ENCODE measurements at regions not wholly inside any gene's neighbourhood (a gene's known extent, or its start where the extent isn't known, plus 50 kb on each side); places are given as distances from the start of the nearest gene placed in this dataset.

DNA sequence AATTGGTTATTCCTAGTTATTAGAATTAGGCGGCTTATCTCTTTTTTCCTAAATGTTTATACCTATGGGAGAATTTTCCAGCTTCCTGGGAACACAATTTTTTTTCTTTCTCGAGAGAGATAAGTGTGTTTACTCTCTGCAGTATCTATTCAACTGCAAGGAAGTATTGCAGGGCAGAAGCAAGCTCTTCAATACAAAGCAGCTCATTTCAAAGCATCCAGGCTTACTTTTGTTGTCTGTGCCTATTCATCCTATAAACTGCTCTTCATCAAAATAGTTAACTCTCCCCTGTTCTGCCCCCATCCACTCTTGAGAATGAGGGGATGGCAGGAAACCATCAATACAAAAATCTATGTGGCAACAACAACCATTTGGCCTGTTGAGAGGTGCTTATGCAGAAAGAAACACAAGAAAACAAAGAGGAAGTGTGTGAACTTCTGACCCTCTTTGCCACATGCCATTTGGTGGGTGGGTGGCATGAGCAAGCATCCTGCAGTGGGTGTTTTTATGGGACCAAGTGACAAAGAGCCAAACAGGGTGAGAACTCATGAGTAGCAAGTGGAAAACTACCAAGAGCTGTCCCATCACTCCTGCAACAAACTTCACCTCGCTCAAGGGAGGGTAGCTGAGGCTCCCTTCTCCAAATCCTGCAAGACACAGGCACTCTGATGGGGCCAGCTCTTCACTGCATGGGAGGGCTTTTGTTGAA is 50.6 kb upstream of the MRPS6 start:
- H3K27ac ChIP-seq: no peak overlapping the region
- no peak for DNase-seq (ENCODE audit: low read depth, low spot score)

DNA sequence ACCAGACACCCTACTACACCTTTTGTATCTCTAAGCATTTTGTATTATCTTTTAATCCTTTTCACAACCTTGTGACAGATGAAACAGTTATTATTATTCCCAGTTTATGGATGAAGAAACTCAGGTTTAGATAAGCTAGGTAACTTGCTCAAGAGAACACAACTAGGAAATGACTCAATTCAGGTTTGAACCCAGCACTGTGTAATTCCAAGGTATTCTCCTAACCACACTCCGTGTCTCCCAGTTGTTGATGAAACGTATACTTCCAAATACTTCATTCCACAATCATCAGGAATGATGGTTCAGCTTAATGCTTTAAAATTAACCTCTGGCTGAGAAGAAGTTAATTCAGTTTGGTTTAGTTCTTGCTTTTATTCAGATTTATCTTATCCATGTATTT is 51.7 kb upstream of the MRPS6 start:
- H3K27ac ChIP-seq: no peak overlapping the region
- no peak for DNase-seq (ENCODE audit: low read depth, low spot score)

DNA sequence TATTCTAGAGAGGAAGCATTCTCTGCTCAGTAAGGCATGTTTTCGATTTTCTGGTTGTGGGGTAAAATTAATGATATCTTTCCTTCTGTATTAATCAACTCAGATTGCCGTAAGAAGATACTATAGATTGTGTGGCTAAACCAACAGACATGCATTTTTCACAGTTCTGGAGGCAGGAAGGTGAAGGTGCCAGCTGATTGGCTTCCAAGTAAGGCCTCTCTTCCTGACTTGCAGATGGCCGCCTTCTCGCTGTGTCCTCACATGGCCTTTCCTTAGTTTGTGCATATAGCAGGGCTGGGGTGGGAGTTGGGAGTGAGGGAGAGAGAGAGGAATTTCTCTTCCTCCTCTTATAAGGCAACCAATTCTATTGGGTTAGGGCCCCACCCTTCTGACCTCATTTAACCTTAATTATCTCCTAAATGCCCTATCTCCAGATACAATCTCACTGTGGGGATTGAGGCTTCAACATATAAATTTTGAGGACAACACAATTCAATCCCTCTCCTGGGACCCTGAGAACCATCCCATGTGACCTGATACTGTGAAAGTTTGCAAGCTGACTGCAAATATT is 52.3 kb upstream of the MRPS6 start:
- DNase-seq (ENCODE audit: low read depth, low spot score): no peak
- H3K27ac ChIP-seq: no peak overlapping the region

DNA sequence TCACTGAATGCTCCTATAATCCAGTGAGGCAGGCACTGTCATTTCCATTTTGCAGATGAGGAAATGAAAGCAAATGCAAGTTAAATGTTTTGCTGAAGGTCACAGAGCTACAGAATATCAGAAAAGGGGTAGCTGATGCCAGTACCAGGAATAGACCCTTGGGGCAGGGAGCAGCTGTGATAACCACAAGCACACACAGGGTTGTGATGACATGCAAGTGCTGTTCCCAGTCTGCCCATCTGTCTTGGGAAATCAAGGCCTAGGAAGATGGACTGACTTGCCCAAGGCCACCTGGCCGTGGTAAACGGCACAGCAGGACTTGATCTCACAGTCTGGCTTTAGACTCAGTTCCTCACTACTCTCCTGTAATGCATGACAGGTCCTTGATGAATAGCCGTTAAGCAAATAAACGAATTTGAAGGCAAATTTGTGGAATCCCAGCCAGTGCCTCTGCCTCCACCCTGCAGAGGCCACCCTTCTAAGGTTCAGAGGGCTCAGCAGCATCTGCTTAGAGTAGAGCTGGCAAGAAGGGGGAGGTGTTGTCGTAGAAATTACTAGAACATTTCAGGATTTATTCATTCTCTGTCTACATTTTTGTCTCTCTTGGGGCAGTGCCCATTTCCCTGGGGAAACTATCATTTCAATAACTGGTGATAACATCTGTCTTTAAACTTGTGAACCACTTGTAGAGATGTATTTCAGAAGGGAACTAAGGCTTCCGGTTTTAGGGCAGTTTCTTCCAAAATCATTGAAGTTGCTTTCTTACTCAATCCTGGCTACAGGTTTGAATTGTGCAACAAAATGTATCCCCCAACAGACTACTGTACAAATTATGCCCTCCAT is 53.2 kb upstream of the MRPS6 start:
- no peak for DNase-seq (ENCODE audit: low read depth, low spot score)
- no peak overlapping the region for H3K27ac ChIP-seq

DNA sequence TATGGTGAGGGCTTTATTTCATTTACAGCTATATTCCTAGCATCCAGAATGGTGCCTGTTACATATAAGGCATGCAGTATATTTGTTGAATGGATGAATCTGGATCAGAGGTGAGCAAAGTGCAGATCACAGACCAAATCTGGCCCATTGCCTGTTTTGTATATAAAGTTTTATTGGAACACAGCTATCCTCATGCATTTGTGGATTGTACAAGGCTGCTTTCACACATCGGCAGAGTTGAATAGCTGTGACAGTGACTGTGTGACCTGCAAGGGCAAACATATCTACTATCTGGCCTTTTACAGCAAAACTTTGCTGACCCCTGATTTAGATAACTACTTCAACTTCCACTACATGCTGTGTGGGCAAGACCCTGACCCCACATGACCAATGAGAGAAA is 54.0 kb upstream of the MRPS6 start:
- no peak for DNase-seq (ENCODE audit: low read depth, low spot score)
- H3K27ac ChIP-seq: no peak overlapping the region

DNA sequence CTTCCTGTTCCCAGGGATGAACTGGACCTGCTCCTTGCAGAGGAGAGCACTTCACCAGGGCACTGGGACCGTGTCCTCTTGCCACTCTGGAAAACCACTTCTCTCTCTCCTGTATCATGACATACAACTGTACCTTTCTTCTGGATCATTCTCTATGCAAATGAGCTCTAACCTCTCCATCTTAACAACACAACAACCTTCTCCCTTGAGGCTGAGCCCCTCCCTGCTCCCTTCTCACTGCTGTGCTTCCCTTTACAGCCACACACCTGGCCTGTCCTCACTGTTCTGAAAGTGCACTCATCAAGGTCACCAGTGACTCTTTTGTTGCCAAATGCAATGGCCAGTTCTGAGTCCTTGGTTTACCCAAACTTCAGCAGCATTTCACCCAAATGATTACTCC is 54.5 kb upstream of the MRPS6 start:
- no peak overlapping the region for H3K27ac ChIP-seq
- no peak for DNase-seq (ENCODE audit: low read depth, low spot score)

DNA sequence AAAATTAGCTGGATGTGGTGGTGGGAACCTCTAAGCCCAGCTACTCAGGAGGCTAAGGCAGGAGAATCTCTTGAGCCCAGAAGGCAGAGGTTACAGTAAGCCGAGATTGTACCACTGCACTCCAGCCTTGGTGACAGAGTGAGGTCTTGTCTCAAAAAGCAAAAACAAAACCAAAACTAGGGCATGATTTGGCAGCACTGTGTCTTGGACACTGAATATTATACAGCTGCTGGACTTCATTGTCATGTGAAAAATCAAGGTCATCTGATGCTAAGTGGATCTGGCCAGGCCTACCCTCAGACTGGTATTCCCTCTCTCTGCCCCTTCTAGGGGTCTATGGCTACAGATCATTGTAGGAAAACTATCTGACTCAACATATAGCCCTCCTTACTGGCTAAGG is 55.2 kb upstream of the MRPS6 start:
- no peak overlapping the region for H3K27ac ChIP-seq
- DNase-seq (ENCODE audit: low read depth, low spot score): no peak

DNA sequence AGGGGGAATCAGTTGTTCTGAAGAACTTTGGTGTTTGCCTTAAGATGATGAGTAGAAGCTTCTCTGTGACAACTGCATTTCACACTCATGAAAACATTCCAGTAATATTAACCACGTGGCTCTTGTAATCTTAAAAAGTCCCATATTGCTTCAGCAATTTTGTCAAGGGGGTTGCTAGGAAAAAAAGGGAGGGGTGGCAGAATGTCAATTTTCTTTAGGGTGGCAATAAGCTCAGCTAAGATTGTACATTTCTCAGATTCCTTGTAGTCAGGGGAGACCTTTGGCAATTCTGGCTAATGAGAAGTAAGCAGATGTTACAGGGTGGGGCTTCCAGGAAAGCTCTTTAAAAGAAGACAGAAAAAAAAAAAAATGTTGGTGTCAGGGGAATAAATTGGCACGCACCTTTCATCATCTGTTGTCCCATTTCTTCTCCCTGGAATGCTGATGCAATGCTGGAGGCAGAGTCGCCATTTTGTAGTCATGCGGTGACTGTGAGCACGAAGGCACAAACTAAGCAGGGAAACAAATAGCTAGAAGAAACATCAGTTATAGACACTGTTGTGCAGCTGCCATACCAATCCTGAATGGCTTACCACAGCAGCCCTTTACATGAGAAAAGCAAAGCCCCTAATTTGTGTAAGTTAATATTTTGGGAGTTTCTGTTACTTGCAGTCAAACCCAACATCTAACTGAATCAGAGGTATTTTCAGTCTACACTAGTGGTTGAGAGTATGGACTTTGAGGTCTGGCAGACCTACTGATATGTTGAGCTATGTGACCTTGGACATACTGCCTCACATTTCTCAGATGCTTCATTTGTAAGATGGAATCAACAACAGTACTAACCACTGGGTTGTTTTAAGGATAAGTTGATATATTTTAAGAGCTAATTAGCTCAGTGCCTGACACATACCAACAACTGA is 56.1 kb upstream of the MRPS6 start:
- no peak for DNase-seq (ENCODE audit: low read depth, low spot score)
- H3K27ac ChIP-seq: no peak overlapping the region

DNA sequence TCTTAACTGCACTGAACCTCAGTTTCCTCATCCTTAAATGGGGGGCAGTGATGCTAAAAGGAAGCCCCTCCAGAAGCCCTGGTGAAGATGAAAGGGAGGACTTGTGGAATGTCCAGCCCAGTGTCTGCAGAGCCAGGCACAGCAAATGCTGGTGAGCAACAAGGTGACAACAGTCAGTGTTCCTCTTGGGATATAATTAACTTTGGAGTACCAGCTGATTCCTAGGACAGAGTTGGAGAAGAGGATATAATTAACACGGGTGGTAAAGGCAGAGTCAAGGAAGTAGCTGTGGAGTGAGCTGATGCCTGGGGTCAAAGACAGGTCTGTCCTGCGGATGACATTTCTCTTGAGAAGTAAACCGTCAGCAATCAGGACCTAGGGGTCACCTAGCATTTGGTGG is 60.7 kb upstream of the MRPS6 start:
- no peak for DNase-seq (ENCODE audit: low read depth, low spot score)

DNA sequence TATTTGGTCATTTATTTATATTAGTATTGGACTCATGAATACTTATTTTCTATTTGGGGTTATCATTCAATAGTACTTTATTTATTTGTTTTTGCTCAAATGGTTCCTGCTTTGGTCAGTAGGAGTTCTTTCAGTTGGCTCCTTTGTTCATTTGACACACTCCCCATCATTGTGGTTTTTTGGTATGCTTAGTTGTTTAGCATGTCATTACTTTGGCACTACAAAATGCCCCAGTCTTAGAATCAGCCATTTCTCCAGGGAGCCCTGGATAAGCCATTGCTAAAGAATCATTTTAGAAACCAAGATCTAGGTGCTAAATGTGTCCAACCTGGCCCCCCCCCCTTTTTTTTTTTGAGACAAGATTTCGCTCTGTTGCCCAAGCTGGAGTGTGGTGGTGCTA is 61.7 kb upstream of the MRPS6 start:
- no peak for DNase-seq (ENCODE audit: low read depth, low spot score)
- no peak overlapping the region for H3K27ac ChIP-seq

More for the DNA sequence above, 60.7 kb upstream of the MRPS6 start:
- H3K27ac ChIP-seq: no peak overlapping the region

DNA sequence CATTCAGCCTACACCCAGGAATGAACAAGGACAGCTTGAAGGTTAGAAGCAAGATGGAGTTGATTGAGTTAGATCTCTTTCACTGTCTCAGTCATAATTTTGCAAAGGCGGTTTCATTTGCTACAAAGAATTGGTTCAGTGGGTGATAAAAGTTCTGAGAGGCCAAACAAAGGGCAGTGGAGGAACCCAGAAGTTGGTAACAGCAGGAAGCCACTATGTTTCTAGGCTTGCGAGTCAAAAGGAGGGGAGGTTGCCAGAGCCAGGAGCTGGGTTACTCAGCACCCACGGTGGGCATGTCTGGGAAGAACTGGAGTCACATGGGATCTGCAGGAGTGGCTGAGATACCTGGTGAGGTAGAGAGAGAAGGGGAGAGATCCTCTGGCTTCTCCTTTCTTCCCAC is 64.2 kb upstream of the MRPS6 start:
- H3K27ac ChIP-seq: no peak overlapping the region
- no peak for DNase-seq (ENCODE audit: low read depth, low spot score)

DNA sequence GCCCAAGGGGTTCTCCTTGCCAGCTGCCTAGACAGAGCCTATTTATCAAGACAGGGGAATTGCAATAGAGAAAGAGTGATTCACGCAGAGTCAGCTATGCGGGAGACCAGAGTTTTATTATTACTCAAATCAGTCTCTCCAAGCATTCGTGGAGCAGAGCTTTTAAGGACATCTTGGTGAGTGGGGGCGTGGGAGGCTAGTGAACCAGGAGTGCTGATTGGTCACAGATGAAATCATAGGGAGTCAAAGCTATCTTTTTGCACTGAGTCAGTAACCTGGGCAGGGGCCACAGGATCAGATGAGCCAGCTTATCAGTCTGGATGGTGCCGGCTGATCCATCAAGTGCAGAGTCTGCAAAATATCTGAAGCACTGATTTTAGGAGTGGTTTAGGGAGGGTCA is 64.8 kb upstream of the MRPS6 start:
- DNase-seq (ENCODE audit: low read depth, low spot score): no peak
- H3K27ac ChIP-seq: no peak overlapping the region

DNA sequence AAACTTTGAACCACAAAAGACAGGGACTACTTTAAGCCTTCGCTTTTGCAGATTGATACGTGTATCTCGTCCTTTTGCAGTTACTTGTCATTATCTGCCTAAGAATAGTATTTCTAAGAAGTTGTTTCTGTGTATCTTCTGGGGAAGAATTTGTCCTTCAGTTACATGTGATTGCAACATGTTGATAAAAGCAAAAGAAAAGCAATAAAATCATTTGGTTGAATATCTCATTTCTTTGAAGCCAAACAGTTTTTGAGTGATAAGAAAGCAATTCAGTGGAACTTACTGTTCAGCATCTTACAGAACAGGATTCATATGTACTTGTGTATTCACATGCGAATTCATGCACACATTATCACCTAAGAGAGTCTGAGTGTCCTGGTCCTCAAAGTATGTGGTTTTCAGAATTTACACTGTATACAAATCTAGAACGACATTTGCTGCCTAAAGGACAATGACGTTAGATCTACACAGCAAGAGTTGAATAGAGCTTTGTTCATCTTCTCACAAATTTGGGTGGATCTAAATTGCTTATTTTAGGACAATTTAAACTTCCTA is 66.7 kb upstream of the MRPS6 start:
- DNase-seq (ENCODE audit: low read depth, low spot score): no peak
- H3K27ac ChIP-seq: no peak overlapping the region

DNA sequence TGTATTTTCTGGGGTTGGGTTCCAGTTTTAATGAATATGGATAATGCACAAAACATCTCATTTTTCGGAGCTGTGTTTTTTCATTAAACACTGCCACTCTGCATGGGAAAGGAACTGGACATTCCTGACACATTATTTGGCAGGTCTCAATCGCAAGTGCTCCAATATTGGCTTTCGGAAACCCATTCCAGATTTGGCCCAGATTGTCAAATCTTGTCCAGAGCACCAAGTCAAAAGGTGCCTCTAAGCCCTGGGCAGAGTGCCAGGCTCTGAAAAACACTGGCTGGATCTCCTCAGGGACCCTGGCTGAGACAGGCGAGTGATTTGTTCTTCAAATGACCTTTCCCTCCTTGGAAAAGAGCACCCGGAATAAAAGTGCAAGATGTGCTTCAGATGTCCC is 68.4 kb upstream of the MRPS6 start:
- DNase-seq (ENCODE audit: low read depth, low spot score): no peak

DNA sequence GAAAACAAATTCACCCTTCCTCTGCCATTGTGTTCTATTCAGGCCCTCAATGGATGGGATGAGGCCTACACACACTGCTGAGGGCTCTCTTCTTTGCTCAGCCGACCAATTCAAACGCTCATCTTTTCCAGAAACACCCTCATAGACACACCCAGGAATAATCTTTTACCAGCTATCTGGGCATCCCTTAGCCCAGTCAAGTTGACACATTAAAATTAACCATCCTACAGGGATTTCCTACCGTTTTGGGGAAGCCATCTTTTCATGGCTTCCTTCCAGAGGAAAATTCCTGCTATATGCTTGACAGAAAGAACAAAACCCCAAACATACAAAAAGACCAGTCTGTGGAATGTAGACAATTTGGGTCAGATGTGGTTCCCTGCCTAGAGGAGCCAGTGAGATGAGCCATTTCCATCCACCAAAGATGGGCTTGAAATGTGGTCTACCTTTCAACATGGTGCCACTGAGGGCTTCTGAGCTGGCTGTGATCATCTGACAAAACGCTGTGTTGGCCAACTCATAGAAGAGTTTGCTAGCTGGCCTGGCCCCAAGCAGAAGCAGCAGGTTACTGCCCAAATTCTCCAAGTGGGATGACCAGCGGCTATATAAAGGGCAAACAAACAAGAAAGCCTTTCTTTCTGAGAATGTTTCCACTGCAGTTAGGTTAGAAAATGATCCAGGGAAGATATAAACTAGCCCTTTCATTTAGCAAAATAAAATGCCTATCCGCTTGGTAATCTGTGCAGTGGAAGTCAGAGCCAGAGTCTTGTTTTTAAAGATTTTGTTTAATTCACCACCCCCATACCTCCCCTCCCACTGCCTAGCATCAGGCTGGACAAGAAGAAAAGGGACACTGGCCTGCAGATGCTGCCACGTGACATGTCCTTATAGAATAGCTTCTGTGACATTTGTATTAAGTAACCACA is 69.1 kb upstream of the MRPS6 start:
- no peak for DNase-seq (ENCODE audit: low read depth, low spot score)
- H3K27ac ChIP-seq: no peak overlapping the region

More for the DNA sequence above, 68.4 kb upstream of the MRPS6 start:
- no peak overlapping the region for H3K27ac ChIP-seq

DNA sequence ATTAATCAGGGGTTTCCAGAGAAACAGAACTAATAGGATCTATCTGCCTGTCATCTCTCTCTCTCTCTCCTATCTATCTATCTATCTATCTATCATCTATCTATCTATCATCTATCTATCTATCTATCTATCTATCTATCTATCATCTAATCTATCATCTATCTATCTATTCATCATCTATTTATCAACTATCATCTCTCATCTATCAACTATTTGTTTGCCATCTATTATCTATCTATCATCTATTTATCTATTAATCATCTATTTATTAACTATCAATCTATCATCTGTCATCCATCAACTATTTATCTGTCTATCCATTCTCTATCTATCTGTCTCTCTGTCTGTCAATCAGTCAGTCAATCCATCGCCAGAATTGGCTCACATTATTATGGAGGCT is 70.0 kb upstream of the MRPS6 start:
- DNase-seq (ENCODE audit: low read depth, low spot score): no peak
- H3K27ac ChIP-seq: no peak overlapping the region

DNA sequence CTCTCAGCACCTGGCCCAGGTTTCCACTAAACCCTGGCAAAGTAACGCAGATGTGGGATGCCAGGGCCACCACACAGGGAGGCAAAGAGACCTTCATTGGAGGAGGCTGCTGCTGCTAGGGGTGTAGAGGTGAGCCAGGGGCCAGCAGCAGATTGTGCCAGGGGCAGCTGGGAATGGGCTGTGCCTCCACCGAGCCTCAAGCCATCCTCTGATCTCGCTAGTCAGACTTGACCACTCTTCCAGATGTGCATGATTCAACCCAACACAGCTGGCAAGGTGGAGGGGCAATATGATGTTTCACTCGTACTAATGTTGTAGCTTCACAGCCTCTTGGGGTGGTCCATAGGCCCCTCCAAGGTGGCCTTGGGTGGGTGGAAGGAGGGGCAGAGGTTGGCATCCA is 73.0 kb upstream of the MRPS6 start:
- no peak overlapping the region for H3K27ac ChIP-seq
- DNase-seq (ENCODE audit: low read depth, low spot score): no peak

DNA sequence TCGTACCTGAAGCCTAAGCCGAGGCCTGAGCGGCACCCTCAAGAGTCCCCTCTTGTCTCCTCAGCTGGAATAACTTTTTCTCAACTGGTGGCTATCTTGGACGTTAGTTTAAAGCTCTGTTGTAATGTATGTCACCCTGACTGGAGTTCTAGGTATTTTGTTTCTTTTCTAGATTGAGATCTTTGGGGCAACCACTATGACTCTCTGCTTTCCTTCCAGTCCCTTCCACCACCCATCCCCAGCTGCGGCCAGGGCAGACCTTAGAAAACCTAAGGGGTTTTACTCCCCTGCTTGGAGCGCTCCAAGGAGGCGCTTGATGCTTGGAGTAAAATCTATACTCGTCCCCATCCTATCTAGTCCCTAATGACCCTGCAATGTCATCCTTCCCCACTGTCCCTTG is 74.6 kb upstream of the MRPS6 start:
- no peak overlapping the region for H3K27ac ChIP-seq
- no peak for DNase-seq (ENCODE audit: low read depth, low spot score)

DNA sequence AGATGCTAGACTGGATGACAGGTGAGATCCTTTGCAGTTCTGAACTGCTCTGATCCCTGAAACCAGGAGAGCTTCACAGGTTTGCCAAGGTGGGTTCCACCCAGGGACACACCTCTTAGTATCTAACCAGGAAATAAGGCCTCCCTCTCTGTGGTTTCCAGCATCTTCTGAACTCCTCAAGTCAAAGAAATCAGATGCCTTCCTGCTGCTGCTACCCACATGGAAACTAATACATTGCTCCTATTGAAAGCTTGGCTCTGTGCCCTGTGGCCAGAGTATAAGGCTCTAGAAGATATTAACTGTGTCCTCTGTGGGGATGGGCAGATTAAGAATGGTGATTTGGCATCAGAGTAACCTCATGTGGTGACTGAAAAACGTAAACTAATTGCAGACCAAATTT is 75.0 kb upstream of the MRPS6 start:
- no peak for DNase-seq (ENCODE audit: low read depth, low spot score)
- H3K27ac ChIP-seq: no peak overlapping the region
